ENCODE measurements at regions not wholly inside any gene's neighbourhood (a gene's known extent, or its start where the extent isn't known, plus 50 kb on each side); places are given as distances from the start of the nearest gene placed in this dataset.
A peak's percentile ranks its signal among the peaks of the same experiment; 100 is the strongest.

DNA sequence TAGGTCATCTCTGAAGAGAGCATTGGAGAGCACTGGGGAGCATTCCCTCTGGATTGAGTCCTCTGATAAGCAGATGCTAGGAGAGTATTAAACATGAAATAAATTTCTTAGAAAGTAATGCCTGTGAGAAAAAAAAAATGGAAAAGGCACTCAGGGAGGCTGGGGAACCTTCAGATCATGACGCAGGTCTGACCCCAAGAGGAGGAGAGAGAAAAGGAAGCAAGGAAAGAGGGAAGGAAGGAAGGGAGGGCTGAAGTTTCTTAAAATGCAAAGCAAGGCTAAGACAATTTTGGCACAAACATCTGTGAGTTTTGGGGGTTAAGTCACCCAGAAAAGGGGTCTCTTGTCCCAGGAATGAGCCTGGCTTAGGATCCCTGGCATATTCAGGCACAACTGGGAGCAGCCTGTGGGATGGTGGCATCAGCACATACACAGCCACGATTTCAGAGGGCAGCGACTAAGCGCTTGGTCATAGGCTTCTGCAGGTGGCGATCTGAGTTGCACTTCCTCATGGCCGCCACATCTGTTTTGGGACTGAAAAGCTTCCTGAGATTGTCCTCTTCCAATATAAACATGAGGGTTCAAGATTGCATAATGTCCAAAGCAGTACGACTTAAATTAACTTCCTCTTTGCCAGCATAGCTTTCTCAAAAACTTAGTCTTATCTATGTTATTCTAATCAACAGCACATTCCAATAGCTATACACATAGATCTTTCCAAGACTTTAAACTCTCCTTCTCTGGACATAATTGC is 692.7 kb downstream of the DNAH5 start (continued):
- TF ChIP-seq, protein P1, sequence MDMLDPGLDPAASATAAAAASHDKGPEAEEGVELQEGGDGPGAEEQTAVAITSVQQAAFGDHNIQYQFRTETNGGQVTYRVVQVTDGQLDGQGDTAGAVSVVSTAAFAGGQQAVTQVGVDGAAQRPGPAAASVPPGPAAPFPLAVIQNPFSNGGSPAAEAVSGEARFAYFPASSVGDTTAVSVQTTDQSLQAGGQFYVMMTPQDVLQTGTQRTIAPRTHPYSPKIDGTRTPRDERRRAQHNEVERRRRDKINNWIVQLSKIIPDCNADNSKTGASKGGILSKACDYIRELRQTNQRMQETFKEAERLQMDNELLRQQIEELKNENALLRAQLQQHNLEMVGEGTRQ (IDR thresholded peaks at IDR 0.05; ENCODE audit: low read length) = no peak
- TF ChIP-seq SAP30 (IDR thresholded peaks at IDR 0.05; ENCODE audit: insufficient read depth, insufficient replicate concordance, low read length) = no peak
- no peak for TF ChIP-seq SP2 (IDR thresholded peaks at IDR 0.05; ENCODE audit: low read length)
- peak; percentile 72; the same call in 1 of the 2 replicates for TF ChIP-seq BACH1 (IDR thresholded peaks at IDR 0.05; ENCODE audit: low read length)
- peak; percentile 52 to 56 for TF ChIP-seq RAD21 (IDR thresholded peaks at IDR 0.05 in 1 of 2, conservative IDR thresholded peaks at IDR 0.05 in 1 of 2; ENCODE audit: low read depth in 2 of 2, low read length in 2 of 2)
- peak; percentile 16; the same call in 1 of the 2 replicates for TF ChIP-seq MAFK (IDR thresholded peaks at IDR 0.05; ENCODE audit: low read depth, low read length)
- no peak for TF ChIP-seq EP300 (IDR thresholded peaks at IDR 0.05; ENCODE audit: borderline replicate concordance in 1 of 2, low read depth in 2 of 2, low read length in 2 of 2)

Measured in H1 (cell line).